Upper lobe of right lung (tissue), 1 donor: ENCODE measurements at regions not wholly inside any gene's neighbourhood (a gene's known extent, or its start where the extent isn't known, plus 50 kb on each side); places are given as distances from the start of the nearest gene placed in this dataset.

Experiments
- ATAC-seq: fragments of 200-7000 bp; cut with Tn5 transposase; one replicate; pipeline ENCODE4 v1.9.1; 2020; ENCODE audit warnings: mild to moderate bottlenecking, moderate library complexity
- DNase-seq: peaks from one replicate; pipeline ENCODE4 v3.0.0-alpha.2; 2020
- H3K27ac ChIP-seq: fragments of 200-600 bp; one replicate; pipeline ENCODE4 v1.8.0; 2022
- H3K27me3 ChIP-seq: fragments of 200-600 bp; one replicate; pipeline ENCODE4 v1.8.0; 2022; ENCODE audit warnings: mild to moderate bottlenecking
- H3K36me3 ChIP-seq: fragments of 200-600 bp; one replicate; pipeline ENCODE4 v1.8.0; 2022
- H3K4me1 ChIP-seq: fragments of 200-600 bp; one replicate; pipeline ENCODE4 v1.8.0; 2022
- H3K4me3 ChIP-seq: fragments of 200-600 bp; one replicate; pipeline ENCODE4 v1.8.0; 2022; ENCODE audit warnings: mild to moderate bottlenecking
- H3K9me3 ChIP-seq: fragments of 200-600 bp; one replicate; pipeline ENCODE4 v1.8.0; 2022
- CTCF ChIP-seq: fragments of 200-600 bp; IDR thresholded peaks from one replicate; pipeline ENCODE4 v1.8.0; 2022; ENCODE audit warnings: antibody characterized with exemption
- intact Hi-C: fragments of 100-400 bp; cut with DNase I; formaldehyde crosslinking; loops from one replicate; pipeline ENCODE4 v1.11.0; 2022
- donor health status: DM: no; HTN: yes; CAD: no; lungs with severe emphysema.

- DNase-seq: no peak
- Histone ChIP-seq H3K9me3 (no peaks in the 10 kb centered on the region), H3K27me3 (no peaks in the 10 kb centered on the region), H3K4me1 (no peaks in the 10 kb centered on the region), H3K36me3 (no peaks in the 10 kb centered on the region), H3K4me3 (no peak overlapping the region), H3K27ac (no peak overlapping the region)
- intact Hi-C loops: no loop called here
- ATAC-seq: no peak
- TF ChIP-seq CTCF: no peak
Measured at GRCh38 chr1:221302357-221302756, 423.1 kb downstream of the HLX start.

DNA sequence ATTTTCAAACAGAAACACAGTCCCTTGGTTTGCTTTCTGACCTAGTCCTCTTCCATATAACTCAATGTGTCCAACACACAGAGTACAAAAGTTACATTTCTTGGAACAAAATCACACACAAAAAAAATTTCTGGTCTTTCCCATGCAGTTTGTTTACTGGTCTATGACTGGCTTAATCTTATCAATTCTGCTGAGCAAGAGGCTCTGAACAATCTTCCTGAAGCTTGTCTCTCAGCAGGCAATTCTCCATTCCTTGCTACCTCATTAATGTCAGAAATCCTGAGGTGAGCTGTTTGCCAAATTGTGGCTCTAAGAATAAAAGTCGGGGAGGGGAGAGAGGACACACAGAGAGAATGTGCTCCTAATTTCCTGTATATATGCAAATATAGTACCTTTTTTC lies 423.6 kb downstream of the HLX start:
- no peak for DNase-seq

DNA sequence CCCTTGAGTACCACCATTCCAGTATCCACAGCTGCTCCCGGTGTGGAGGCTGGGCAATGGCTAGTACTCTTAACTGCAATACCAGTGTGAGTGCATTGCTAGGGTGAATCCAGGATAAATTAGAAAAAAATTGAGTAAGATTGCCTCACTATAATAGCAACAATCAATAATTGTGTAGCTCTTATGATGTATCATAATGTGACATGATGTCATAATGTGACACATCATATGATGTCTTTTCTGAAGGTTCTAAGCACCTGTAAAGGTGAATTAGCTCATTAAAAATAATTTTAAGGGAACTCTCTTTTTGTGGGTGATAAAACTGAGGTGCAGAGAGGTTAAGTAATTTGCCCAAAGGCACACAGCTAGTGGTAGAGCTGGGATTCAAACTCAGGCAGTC lies 424.4 kb downstream of the HLX start:
- no peaks in the 10 kb centered on the region for H3K36me3 ChIP-seq
- H3K9me3 ChIP-seq: no peaks in the 10 kb centered on the region
- no peaks in the 10 kb centered on the region for H3K27me3 ChIP-seq
- no peak for TF ChIP-seq CTCF
- H3K27ac ChIP-seq: no peak overlapping the region
- intact Hi-C loops: no loop called here
- DNase-seq: no peak
- no peaks in the 10 kb centered on the region for H3K4me1 ChIP-seq
- ATAC-seq: no peak
- H3K4me3 ChIP-seq: no peak overlapping the region

More for the DNA sequence above, 423.6 kb downstream of the HLX start:
- Histone ChIP-seq H3K27me3 (no peaks in the 10 kb centered on the region), H3K9me3 (no peaks in the 10 kb centered on the region), H3K4me1 (no peaks in the 10 kb centered on the region), H3K4me3 (no peak overlapping the region), H3K36me3 (no peaks in the 10 kb centered on the region), H3K27ac (no peak overlapping the region)
- TF ChIP-seq CTCF: no peak
- intact Hi-C loops: no loop called here
- ATAC-seq: no peak

DNA sequence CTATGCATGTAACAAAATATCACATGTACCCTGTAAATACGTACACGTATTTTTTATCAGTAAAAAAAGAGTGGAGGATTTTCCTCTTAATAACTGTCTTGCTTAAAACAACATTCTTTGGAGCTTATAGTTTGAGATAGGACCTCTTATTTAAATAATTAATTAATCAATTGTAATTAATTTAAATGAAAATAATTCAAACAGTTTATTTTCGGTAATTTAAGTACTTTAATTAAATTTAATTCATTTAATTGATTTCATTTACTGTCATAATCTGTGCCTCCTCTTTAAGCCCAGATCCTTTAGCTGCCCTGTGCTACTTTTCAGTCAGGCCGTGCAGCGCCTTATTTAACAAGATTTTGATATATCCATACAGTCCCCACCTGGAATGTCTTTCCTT lies 427.0 kb downstream of the HLX start:
- Histone ChIP-seq H3K4me3 (no peak overlapping the region), H3K4me1 (no peaks in the 10 kb centered on the region), H3K27me3 (no peaks in the 10 kb centered on the region), H3K36me3 (no peaks in the 10 kb centered on the region), H3K27ac (no peak overlapping the region), H3K9me3 (no peaks in the 10 kb centered on the region)
- intact Hi-C loops: no loop called here
- DNase-seq (no peak), ATAC-seq (no peak)
- no peak for TF ChIP-seq CTCF

DNA sequence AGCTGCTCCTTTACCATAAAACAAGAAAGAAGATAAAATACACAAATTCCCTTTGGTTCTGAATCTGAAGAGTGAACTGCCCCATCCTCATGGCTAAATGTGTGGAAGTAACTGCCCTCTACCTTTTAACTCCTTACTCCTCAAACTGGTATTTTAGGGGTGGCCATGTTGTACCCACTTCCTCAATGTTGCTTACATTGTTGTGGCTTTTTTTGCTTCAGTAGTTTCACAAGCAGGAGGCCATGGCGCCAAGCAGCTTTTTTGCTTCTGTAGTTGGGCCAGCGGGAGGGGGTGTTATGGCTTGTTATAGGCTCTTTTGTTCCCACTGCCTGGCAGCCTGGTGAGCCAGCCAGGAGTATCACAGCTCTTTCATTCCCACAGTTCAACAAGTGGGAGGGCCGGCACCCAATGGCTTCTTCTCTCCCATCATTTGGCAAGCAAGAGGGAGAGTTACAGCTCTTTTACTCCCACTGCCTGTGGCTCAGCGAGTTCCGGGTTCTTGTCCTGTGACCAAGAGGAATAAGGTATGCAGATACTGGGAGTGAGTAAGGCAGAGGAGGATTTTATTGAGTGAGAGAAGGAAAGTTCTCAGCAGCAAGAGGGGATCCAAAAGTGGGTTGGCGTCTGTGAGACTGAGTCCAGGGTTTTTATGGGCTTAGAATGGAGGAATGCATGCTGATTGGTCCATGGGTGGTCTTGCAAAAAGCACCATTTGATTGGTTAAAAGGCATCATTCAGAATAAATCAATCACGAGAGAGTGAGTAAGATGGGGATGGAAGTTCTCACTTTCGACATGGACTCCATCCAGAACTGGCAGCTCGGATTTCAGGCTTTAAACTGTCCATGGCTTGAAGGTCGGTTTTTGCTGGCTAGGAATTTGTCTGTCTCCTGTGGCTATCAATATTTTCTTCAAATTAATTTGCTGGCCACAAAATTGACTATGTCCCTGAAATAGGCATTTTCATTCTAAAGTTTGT lies 429.6 kb downstream of the HLX start:
- no peak overlapping the region for H3K4me3 ChIP-seq
- no peak for TF ChIP-seq CTCF
- H3K4me1 ChIP-seq: no peaks in the 10 kb centered on the region
- H3K9me3 ChIP-seq: no peaks in the 10 kb centered on the region
- no peaks in the 10 kb centered on the region for H3K27me3 ChIP-seq
- intact Hi-C loops: no loop called here
- no peak overlapping the region for H3K27ac ChIP-seq
- DNase-seq (no peak), ATAC-seq (no peak)
- H3K36me3 ChIP-seq: no peaks in the 10 kb centered on the region
